SK-N-SH treated with all-trans-retinoic acid at 6 μM for 48 hours (cell line): ENCODE measurements at regions not wholly inside any gene's neighbourhood (a gene's known extent, or its start where the extent isn't known, plus 50 kb on each side); places are given as distances from the start of the nearest gene placed in this dataset.

Source experiments
- ATAC-seq: fragments of 200-7000 bp; cut with Tn5 transposase; 3 replicates; pipeline ENCODE4 v1.9.1; 2020; ENCODE audit warnings: mild to moderate bottlenecking, moderate library complexity
- ARNTL ChIP-seq: fragments of 450-650 bp; formaldehyde crosslinking; IDR thresholded peaks from 2 replicates; pipeline ENCODE4 v1.5.0; 2020; ENCODE audit warnings: low read depth, mild to moderate bottlenecking, moderate library complexity, borderline replicate concordance
- BACH2 ChIP-seq: fragments of 250-450 bp; sonication (Bioruptor Pico); IDR thresholded peaks from 2 replicates; pipeline ENCODE4 v1.9.0; 2021; ENCODE audit warnings: mild to moderate bottlenecking, borderline replicate concordance
- CREB5 ChIP-seq: fragments of 250-450 bp; sonication (Bioruptor Pico); IDR thresholded peaks from 2 replicates; pipeline ENCODE4 v1.5.1; 2020; ENCODE audit warnings: low read depth, mild to moderate bottlenecking, moderate library complexity
- CSDC2 ChIP-seq: fragments of 250-450 bp; sonication (Bioruptor Pico); IDR thresholded peaks from 2 replicates; pipeline ENCODE4 v1.5.0; 2020; ENCODE audit warnings: mild to moderate bottlenecking, moderate library complexity
- CSRNP3 ChIP-seq: fragments of 250-450 bp; sonication (Bioruptor Pico); IDR thresholded peaks from 2 replicates; pipeline ENCODE4 v1.5.1; 2021; ENCODE audit warnings: mild to moderate bottlenecking, moderate library complexity
- ESRRG ChIP-seq: fragments of 250-450 bp; sonication (Bioruptor Pico); IDR thresholded peaks from 2 replicates; pipeline ENCODE4 v1.6.1; 2021; ENCODE audit warnings: mild to moderate bottlenecking
- GLIS3 ChIP-seq: fragments of 250-450 bp; sonication (Bioruptor Pico); IDR thresholded peaks from 2 replicates; pipeline ENCODE4 v1.5.0; 2020; ENCODE audit warnings: mild to moderate bottlenecking, moderate library complexity
- ISL1 ChIP-seq: fragments of 250-450 bp; sonication (Bioruptor Pico); IDR thresholded peaks from 2 replicates; pipeline ENCODE4 v2.1.2; 2022; ENCODE audit warnings: mild to moderate bottlenecking, moderate library complexity
- OSR1 ChIP-seq: fragments of 250-450 bp; sonication (Bioruptor Pico); IDR thresholded peaks from 2 replicates; pipeline ENCODE4 v1.8.0; 2022; ENCODE audit warnings: moderate library complexity, mild to moderate bottlenecking, inconsistent platforms
- PATZ1 ChIP-seq: fragments of 250-450 bp; sonication (Bioruptor Pico); IDR thresholded peaks from 2 replicates; pipeline ENCODE4 v1.8.0; 2020; ENCODE audit warnings: mild to moderate bottlenecking, moderate library complexity, borderline replicate concordance
- POU6F1 ChIP-seq: fragments of 250-450 bp; sonication (Bioruptor Pico); IDR thresholded peaks from 2 replicates; pipeline ENCODE4 v1.8.0; 2021; ENCODE audit warnings: low read depth, mild to moderate bottlenecking, moderate library complexity, borderline replicate concordance
- PPARA ChIP-seq: fragments of 250-450 bp; sonication (Bioruptor Pico); IDR thresholded peaks from 2 replicates; pipeline ENCODE4 v1.5.0; 2020; ENCODE audit warnings: mild to moderate bottlenecking, borderline replicate concordance
- RARB ChIP-seq: fragments of 250-450 bp; sonication (Bioruptor Pico); IDR thresholded peaks from 2 replicates; pipeline ENCODE4 v1.8.0; 2021; ENCODE audit warnings: mild to moderate bottlenecking, moderate library complexity
- SNAI2 ChIP-seq: fragments of 250-450 bp; sonication (Bioruptor Pico); IDR thresholded peaks from 2 replicates; pipeline ENCODE4 v1.5.0; 2020; ENCODE audit warnings: mild to moderate bottlenecking, moderate library complexity
- TCF4 ChIP-seq: fragments of 250-450 bp; sonication (Bioruptor Pico); IDR thresholded peaks from 2 replicates; pipeline ENCODE4 v1.8.0; 2021; ENCODE audit warnings: mild to moderate bottlenecking, moderate library complexity, borderline replicate concordance
- TSHZ2 ChIP-seq: fragments of 250-450 bp; sonication (Bioruptor Pico); IDR thresholded peaks from 2 replicates; pipeline ENCODE4 v1.5.0; 2020; ENCODE audit warnings: mild to moderate bottlenecking, moderate library complexity
- ZC3H10 ChIP-seq: fragments of 250-450 bp; sonication (Bioruptor Pico); IDR thresholded peaks from 2 replicates; pipeline ENCODE4 v1.5.1; 2021; ENCODE audit warnings: mild to moderate bottlenecking, moderate library complexity
- ZFP30 ChIP-seq: fragments of 450-650 bp; formaldehyde crosslinking; IDR thresholded peaks from 2 replicates; pipeline ENCODE4 v1.5.0; 2022; ENCODE audit warnings: mild to moderate bottlenecking, moderate library complexity
- ZNF565 ChIP-seq: fragments of 450-650 bp; formaldehyde crosslinking; conservative IDR thresholded peaks from 2 replicates; pipeline ENCODE4 v1.5.0; 2020; ENCODE audit warnings: low read depth, mild to moderate bottlenecking, moderate library complexity
- ZNF70 ChIP-seq: fragments of 450-650 bp; formaldehyde crosslinking; IDR thresholded peaks from 2 replicates; pipeline ENCODE4 v1.5.0; 2020; ENCODE audit warnings: mild to moderate bottlenecking, moderate library complexity
- ZNF8 ChIP-seq: fragments of 450-650 bp; formaldehyde crosslinking; IDR thresholded peaks from 2 replicates; pipeline ENCODE4 v1.5.0; 2020; ENCODE audit warnings: mild to moderate bottlenecking, moderate library complexity

GRCh38 chr12:13547283-13547682 is 350.8 kb downstream of the EMP1 start:
- ATAC-seq: no peak
- no peak for TF ChIP-seq ZC3H10
- no peak for TF ChIP-seq BACH2
- no peak for TF ChIP-seq ARNTL (CRISPR knock-in tag)
- no peak for TF ChIP-seq PATZ1 (CRISPR knock-in tag)
- no peak for TF ChIP-seq ESRRG (CRISPR knock-in tag)
- TF ChIP-seq GLIS3 (CRISPR knock-in tag): no peak
- no peak for TF ChIP-seq CREB5 (CRISPR knock-in tag)
- TF ChIP-seq SNAI2 (CRISPR knock-in tag): no peak
- TF ChIP-seq ISL1: no peak
- TF ChIP-seq POU6F1 (CRISPR knock-in tag): no peak
- no peak for TF ChIP-seq OSR1 (CRISPR knock-in tag)
- TF ChIP-seq CSDC2 (CRISPR knock-in tag): no peak
- no peak for TF ChIP-seq CSRNP3 (CRISPR knock-in tag)
- no peak for TF ChIP-seq ZNF8 (CRISPR knock-in tag)
- TF ChIP-seq RARB: no peak
- TF ChIP-seq ZNF70 (CRISPR knock-in tag): no peak
- TF ChIP-seq TSHZ2 (CRISPR knock-in tag): no peak
- TF ChIP-seq ZFP30: no peak
- TF ChIP-seq, all 23 proteins: peak for 0

GRCh38 chr12:13546231-13546630 is 349.7 kb downstream of the EMP1 start:
- TF ChIP-seq SNAI2 (CRISPR knock-in tag) (no peak), BACH2 (no peak), TCF4 (CRISPR knock-in tag) (no peak)
- ATAC-seq: no peak

- TF ChIP-seq TCF4 (CRISPR knock-in tag) (no peak), PATZ1 (CRISPR knock-in tag) (no peak), CSRNP3 (CRISPR knock-in tag) (no peak), GLIS3 (CRISPR knock-in tag) (no peak), POU6F1 (CRISPR knock-in tag) (no peak), ZNF565 (CRISPR knock-in tag) (no peak), ZNF8 (CRISPR knock-in tag) (no peak), PPARA (CRISPR knock-in tag) (no peak), OSR1 (CRISPR knock-in tag) (no peak), TSHZ2 (CRISPR knock-in tag) (no peak)
- no peak for ATAC-seq
Measured at GRCh38 chr12:13539051-13539450, 342.5 kb downstream of the EMP1 start.
